ENCODE measurements at regions not wholly inside any gene's neighbourhood (a gene's known extent, or its start where the extent isn't known, plus 50 kb on each side); places are given as distances from the start of the nearest gene placed in this dataset.
"Not testable (repeated sequence)": the region's sequence is repeated elsewhere in the genome, so short reads cannot be mapped to it uniquely, and the experiment has no call there.

- DNase-seq (ENCODE audit: low read depth in 2 of 2), result not testable (repeated sequence)
Observed at GRCh38 chr7:97928844-97929243, 56.6 kb upstream of the ASNS start.

GRCh38 chr7:97927790-97928748, 55.9 kb upstream of the ASNS start:
- peak; percentile 55 to 64 for DNase-seq (ENCODE audit: low read depth in 2 of 2)
